WTC11 (cell line): ENCODE measurements at regions not wholly inside any gene's neighbourhood (a gene's known extent, or its start where the extent isn't known, plus 50 kb on each side); places are given as distances from the start of the nearest gene placed in this dataset.

Experiments
- ATAC-seq: fragments of 200-7000 bp; cut with Tn5 transposase; 2 replicates; pipeline ENCODE4 v1.10.0; 2021; ENCODE audit warnings: mild to moderate bottlenecking, moderate library complexity
- CTCF ChIA-PET: fragments of 300-600 bp; sonication (Branson Sonifier 250); formaldehyde crosslinking; loops from one replicate; lab custom pipeline; 2021; ENCODE audit warnings: antibody characterized with exemption; lab: Charles Lee
- POLR2A ChIA-PET: fragments of 350-600 bp; sonication (Branson Sonifier 250); formaldehyde crosslinking; loops from one replicate; lab custom pipeline; 2021; ENCODE audit warnings: antibody characterized with exemption; lab: Charles Lee
- DNase-seq: peaks from one replicate; pipeline ENCODE4 v3.0.0; 2021; ENCODE audit warnings: low spot score
- H3K27ac Mint-ChIP-seq: 2 replicates; pipeline ENCODE4 v1.8.0; 2021; ENCODE audit warnings: mixed read lengths
- H3K27me3 Mint-ChIP-seq: 2 replicates; pipeline ENCODE4 v1.8.0; 2021; ENCODE audit warnings: low read depth, mild to moderate bottlenecking, moderate library complexity, mixed read lengths
- H3K36me3 Mint-ChIP-seq: 2 replicates; pipeline ENCODE4 v1.8.0; 2021; ENCODE audit warnings: mixed read lengths
- H3K4me1 Mint-ChIP-seq: 2 replicates; pipeline ENCODE4 v1.8.0; 2022; ENCODE audit warnings: mixed read lengths
- H3K4me3 Mint-ChIP-seq: 2 replicates; pipeline ENCODE4 v1.8.0; 2021; ENCODE audit warnings: mild to moderate bottlenecking, moderate library complexity, mixed read lengths
- H3K9me3 Mint-ChIP-seq: 2 replicates; pipeline ENCODE4 v1.8.0; 2021; ENCODE audit warnings: mixed read lengths
- CREM ChIP-seq: sonication (generic); formaldehyde crosslinking; IDR thresholded peaks from 2 replicates; pipeline ENCODE4 v1.8.1; 2022; ENCODE audit warnings: mild to moderate bottlenecking, missing genetic modification reagents, moderate library complexity
- FOXP1 ChIP-seq: sonication (generic); formaldehyde crosslinking; IDR thresholded peaks from 2 replicates; pipeline ENCODE4 v1.8.0; 2022; ENCODE audit warnings: missing genetic modification reagents, mild to moderate bottlenecking, moderate library complexity, borderline replicate concordance
- GABPB1 ChIP-seq: sonication (generic); formaldehyde crosslinking; IDR thresholded peaks from 2 replicates; pipeline ENCODE4 v1.8.1; 2023; ENCODE audit warnings: mild to moderate bottlenecking, missing genetic modification reagents
- NFYB ChIP-seq: sonication (generic); formaldehyde crosslinking; conservative IDR thresholded peaks from 2 replicates; pipeline ENCODE4 v1.8.0; 2022; ENCODE audit warnings: low read depth, missing genetic modification reagents
- NR1H2 ChIP-seq: sonication (generic); formaldehyde crosslinking; IDR thresholded peaks from 2 replicates; pipeline ENCODE4 v1.9.0; 2021; ENCODE audit warnings: mild to moderate bottlenecking, moderate library complexity, missing genetic modification reagents
- RELA ChIP-seq: sonication (generic); formaldehyde crosslinking; IDR thresholded peaks from 2 replicates; pipeline ENCODE4 v1.8.1; 2022; ENCODE audit warnings: missing genetic modification reagents, mild to moderate bottlenecking, borderline replicate concordance
- SMAD4 ChIP-seq: sonication (generic); formaldehyde crosslinking; IDR thresholded peaks from 2 replicates; pipeline ENCODE4 v1.8.0; 2022; ENCODE audit warnings: mild to moderate bottlenecking, missing genetic modification reagents
- SP1 ChIP-seq: sonication (generic); formaldehyde crosslinking; conservative IDR thresholded peaks from 2 replicates; pipeline ENCODE4 v1.8.1; 2022; ENCODE audit warnings: missing genetic modification reagents
- TCF7 ChIP-seq: sonication (generic); formaldehyde crosslinking; IDR thresholded peaks from 2 replicates; pipeline ENCODE4 v1.8.0; 2022; ENCODE audit warnings: mild to moderate bottlenecking, low read depth, missing genetic modification reagents, moderate library complexity
- TEAD4 ChIP-seq: sonication (generic); formaldehyde crosslinking; IDR thresholded peaks from 2 replicates; pipeline ENCODE4 v1.8.0; 2022; ENCODE audit warnings: mild to moderate bottlenecking, missing genetic modification reagents
- ZNF263 ChIP-seq: sonication (generic); formaldehyde crosslinking; IDR thresholded peaks from 2 replicates; pipeline ENCODE4 v1.8.1; 2022; ENCODE audit warnings: low read depth, mild to moderate bottlenecking, moderate library complexity, missing genetic modification reagents
- TF ChIP-seq, protein P1 (sequence below): fragments of 250-450 bp; sonication (Bioruptor Pico); IDR thresholded peaks from 2 replicates; pipeline ENCODE4 v1.8.0; 2021; ENCODE audit warnings: mild to moderate bottlenecking
- TF ChIP-seq, protein P2 (sequence below): sonication (generic); formaldehyde crosslinking; IDR thresholded peaks from 2 replicates; pipeline ENCODE4 v1.8.0; 2023; ENCODE audit warnings: mild to moderate bottlenecking, missing genetic modification reagents
- TF ChIP-seq, protein P3 (sequence below): sonication (generic); formaldehyde crosslinking; IDR thresholded peaks from 2 replicates; pipeline ENCODE4 v1.8.1; 2022; ENCODE audit warnings: mild to moderate bottlenecking, missing genetic modification reagents, moderate library complexity, borderline replicate concordance
- TF ChIP-seq, protein P4 (sequence below): sonication (generic); formaldehyde crosslinking; IDR thresholded peaks from 2 replicates; pipeline ENCODE4 v1.8.0; 2022; ENCODE audit warnings: mild to moderate bottlenecking, missing genetic modification reagents
- TF ChIP-seq, protein P5 (sequence below): fragments of 250-450 bp; sonication (Bioruptor Pico); IDR thresholded peaks from 2 replicates; pipeline ENCODE4 v1.9.0; 2021; ENCODE audit warnings: mild to moderate bottlenecking
- TF ChIP-seq, protein P6 (sequence below): sonication (generic); formaldehyde crosslinking; IDR thresholded peaks from 2 replicates; pipeline ENCODE4 v1.8.0; 2022; ENCODE audit warnings: mild to moderate bottlenecking, missing genetic modification reagents

DNA sequence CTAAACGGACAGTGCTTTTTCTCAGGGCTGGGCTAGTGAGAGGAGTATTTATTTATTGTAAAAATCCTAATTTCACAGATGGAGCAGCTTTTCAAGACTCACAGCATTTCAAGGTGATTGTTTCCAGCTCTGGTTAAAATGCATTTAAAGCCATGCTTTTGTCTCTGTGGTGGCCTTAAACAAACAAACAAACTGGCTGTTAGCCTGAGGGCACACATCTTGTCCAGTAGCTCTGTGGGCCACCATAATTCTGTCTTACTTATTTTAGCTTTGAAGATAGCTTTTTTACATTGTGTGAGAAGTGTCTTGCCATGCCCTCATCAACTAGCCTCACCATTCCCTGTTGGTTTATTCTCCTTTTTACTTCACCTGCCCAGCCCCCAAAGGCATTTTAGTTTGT lies 218.2 kb downstream of the PSAT1 start:
- Mint-ChIP-seq H3K4me1 (no peaks in the 10 kb centered on the region), H3K27me3 (no peaks in the 10 kb centered on the region; the same call in 1 of the 2 replicates), H3K36me3 (peaks cover 25% of the 10 kb centered on the region), H3K4me3 (no peak overlapping the region), H3K9me3 (peaks cover 33% of the 10 kb centered on the region), H3K27ac (no peak overlapping the region)
- ATAC-seq: no peak
- CTCF ChIA-PET: no interaction called here
- no peak for DNase-seq
- no peak for TF ChIP-seq RELA (CRISPR knock-in tag)
- TF ChIP-seq TEAD4 (CRISPR knock-in tag): no peak
- no peak for TF ChIP-seq NR1H2 (CRISPR knock-in tag)
- TF ChIP-seq, protein P1, sequence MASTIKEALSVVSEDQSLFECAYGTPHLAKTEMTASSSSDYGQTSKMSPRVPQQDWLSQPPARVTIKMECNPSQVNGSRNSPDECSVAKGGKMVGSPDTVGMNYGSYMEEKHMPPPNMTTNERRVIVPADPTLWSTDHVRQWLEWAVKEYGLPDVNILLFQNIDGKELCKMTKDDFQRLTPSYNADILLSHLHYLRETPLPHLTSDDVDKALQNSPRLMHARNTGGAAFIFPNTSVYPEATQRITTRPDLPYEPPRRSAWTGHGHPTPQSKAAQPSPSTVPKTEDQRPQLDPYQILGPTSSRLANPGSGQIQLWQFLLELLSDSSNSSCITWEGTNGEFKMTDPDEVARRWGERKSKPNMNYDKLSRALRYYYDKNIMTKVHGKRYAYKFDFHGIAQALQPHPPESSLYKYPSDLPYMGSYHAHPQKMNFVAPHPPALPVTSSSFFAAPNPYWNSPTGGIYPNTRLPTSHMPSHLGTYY (CRISPR knock-in tag): no peak
- TF ChIP-seq SMAD4 (CRISPR knock-in tag): no peak
- no peak for TF ChIP-seq FOXP1 (CRISPR knock-in tag)
- no peak for TF ChIP-seq TCF7
- no peak for TF ChIP-seq ZNF263 (CRISPR knock-in tag)
- TF ChIP-seq, protein P2, sequence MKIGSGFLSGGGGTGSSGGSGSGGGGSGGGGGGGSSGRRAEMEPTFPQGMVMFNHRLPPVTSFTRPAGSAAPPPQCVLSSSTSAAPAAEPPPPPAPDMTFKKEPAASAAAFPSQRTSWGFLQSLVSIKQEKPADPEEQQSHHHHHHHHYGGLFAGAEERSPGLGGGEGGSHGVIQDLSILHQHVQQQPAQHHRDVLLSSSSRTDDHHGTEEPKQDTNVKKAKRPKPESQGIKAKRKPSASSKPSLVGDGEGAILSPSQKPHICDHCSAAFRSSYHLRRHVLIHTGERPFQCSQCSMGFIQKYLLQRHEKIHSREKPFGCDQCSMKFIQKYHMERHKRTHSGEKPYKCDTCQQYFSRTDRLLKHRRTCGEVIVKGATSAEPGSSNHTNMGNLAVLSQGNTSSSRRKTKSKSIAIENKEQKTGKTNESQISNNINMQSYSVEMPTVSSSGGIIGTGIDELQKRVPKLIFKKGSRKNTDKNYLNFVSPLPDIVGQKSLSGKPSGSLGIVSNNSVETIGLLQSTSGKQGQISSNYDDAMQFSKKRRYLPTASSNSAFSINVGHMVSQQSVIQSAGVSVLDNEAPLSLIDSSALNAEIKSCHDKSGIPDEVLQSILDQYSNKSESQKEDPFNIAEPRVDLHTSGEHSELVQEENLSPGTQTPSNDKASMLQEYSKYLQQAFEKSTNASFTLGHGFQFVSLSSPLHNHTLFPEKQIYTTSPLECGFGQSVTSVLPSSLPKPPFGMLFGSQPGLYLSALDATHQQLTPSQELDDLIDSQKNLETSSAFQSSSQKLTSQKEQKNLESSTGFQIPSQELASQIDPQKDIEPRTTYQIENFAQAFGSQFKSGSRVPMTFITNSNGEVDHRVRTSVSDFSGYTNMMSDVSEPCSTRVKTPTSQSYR: no peak
- TF ChIP-seq, protein P3, sequence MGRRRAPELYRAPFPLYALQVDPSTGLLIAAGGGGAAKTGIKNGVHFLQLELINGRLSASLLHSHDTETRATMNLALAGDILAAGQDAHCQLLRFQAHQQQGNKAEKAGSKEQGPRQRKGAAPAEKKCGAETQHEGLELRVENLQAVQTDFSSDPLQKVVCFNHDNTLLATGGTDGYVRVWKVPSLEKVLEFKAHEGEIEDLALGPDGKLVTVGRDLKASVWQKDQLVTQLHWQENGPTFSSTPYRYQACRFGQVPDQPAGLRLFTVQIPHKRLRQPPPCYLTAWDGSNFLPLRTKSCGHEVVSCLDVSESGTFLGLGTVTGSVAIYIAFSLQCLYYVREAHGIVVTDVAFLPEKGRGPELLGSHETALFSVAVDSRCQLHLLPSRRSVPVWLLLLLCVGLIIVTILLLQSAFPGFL: no peak
- TF ChIP-seq GABPB1 (CRISPR knock-in tag): no peak
- TF ChIP-seq NFYB (CRISPR knock-in tag): no peak
- TF ChIP-seq, protein P4, sequence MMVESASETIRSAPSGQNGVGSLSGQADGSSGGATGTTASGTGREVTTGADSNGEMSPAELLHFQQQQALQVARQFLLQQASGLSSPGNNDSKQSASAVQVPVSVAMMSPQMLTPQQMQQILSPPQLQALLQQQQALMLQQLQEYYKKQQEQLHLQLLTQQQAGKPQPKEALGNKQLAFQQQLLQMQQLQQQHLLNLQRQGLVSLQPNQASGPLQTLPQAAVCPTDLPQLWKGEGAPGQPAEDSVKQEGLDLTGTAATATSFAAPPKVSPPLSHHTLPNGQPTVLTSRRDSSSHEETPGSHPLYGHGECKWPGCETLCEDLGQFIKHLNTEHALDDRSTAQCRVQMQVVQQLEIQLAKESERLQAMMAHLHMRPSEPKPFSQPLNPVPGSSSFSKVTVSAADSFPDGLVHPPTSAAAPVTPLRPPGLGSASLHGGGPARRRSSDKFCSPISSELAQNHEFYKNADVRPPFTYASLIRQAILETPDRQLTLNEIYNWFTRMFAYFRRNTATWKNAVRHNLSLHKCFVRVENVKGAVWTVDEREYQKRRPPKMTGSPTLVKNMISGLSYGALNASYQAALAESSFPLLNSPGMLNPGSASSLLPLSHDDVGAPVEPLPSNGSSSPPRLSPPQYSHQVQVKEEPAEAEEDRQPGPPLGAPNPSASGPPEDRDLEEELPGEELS (CRISPR knock-in tag): no peak
- TF ChIP-seq SP1 (CRISPR knock-in tag): no peak
- TF ChIP-seq, protein P5, sequence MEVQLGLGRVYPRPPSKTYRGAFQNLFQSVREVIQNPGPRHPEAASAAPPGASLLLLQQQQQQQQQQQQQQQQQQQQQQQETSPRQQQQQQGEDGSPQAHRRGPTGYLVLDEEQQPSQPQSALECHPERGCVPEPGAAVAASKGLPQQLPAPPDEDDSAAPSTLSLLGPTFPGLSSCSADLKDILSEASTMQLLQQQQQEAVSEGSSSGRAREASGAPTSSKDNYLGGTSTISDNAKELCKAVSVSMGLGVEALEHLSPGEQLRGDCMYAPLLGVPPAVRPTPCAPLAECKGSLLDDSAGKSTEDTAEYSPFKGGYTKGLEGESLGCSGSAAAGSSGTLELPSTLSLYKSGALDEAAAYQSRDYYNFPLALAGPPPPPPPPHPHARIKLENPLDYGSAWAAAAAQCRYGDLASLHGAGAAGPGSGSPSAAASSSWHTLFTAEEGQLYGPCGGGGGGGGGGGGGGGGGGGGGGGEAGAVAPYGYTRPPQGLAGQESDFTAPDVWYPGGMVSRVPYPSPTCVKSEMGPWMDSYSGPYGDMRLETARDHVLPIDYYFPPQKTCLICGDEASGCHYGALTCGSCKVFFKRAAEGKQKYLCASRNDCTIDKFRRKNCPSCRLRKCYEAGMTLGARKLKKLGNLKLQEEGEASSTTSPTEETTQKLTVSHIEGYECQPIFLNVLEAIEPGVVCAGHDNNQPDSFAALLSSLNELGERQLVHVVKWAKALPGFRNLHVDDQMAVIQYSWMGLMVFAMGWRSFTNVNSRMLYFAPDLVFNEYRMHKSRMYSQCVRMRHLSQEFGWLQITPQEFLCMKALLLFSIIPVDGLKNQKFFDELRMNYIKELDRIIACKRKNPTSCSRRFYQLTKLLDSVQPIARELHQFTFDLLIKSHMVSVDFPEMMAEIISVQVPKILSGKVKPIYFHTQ (CRISPR knock-in tag): no peak
- no peak for TF ChIP-seq CREM
- TF ChIP-seq, protein P6, sequence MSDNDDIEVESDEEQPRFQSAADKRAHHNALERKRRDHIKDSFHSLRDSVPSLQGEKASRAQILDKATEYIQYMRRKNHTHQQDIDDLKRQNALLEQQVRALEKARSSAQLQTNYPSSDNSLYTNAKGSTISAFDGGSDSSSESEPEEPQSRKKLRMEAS: no peak
- TF ChIP-seq, all 79 proteins: peak for 0
- POLR2A ChIA-PET: no interaction called here
